ENCODE measurements at regions not wholly inside any gene's neighbourhood (a gene's known extent, or its start where the extent isn't known, plus 50 kb on each side); places are given as distances from the start of the nearest gene placed in this dataset.

GRCh38 chr12:90233168-90234100 lies 524.8 kb upstream of the ATP2B1 start:
- Histone ChIP-seq H3K36me3 (ENCODE audit: control insufficient read depth in 2 of 3, insufficient read depth in 3 of 3, low read length in 3 of 3) (no peaks in the 10 kb centered on the region), H3K27me3 (ENCODE audit: control insufficient read depth in 2 of 2, insufficient read depth in 2 of 2, low read length in 2 of 2) (no peaks in the 10 kb centered on the region), H3K4me3 (ENCODE audit: low read length) (no peak overlapping the region), H3K9me3 (ENCODE audit: control insufficient read depth in 2 of 3, low read length in 3 of 3) (no peaks in the 10 kb centered on the region), H3K4me1 (ENCODE audit: control insufficient read depth in 2 of 2, insufficient read depth in 2 of 2, low read length in 2 of 2) (no peaks in the 10 kb centered on the region), H3K27ac (ENCODE audit: low read depth, low read length) (no peak overlapping the region)
- Mint-ChIP-seq H3K27me3 (peaks cover 0 to 29% (median 15%) of the 10 kb centered on the region in 5 donors), H3K36me3 (no peaks in the 10 kb centered on the region), H3K4me3 (no peak overlapping the region), H3K27ac (no peak overlapping the region), H3K9me3 (peaks cover 0 to 2% (median 0%) of the 10 kb centered on the region in 11 donors), H3K4me1 (peaks cover 0 to 4% (median 0%) of the 10 kb centered on the region in 7 donors)
- CTCF ChIA-PET = no interaction called here
- ATAC-seq (no peak), DNase-seq (no peak)
- intact Hi-C loops (cut with micrococcal nuclease) = no loop called here
- POLR2A ChIA-PET = no interaction called here

GRCh38 chr12:90229407-90230170 lies 521.0 kb upstream of the ATP2B1 start:
- Mint-ChIP-seq H3K36me3 (no peaks in the 10 kb centered on the region), H3K27me3 (peaks cover 0 to 26% (median 11%) of the 10 kb centered on the region in 5 donors), H3K4me1 (no peaks in the 10 kb centered on the region), H3K9me3 (peaks cover 0 to 2% (median 0%) of the 10 kb centered on the region in 11 donors), H3K4me3 (no peak overlapping the region), H3K27ac (no peak overlapping the region)
- Histone ChIP-seq H3K4me1 (ENCODE audit: control insufficient read depth in 2 of 2, insufficient read depth in 2 of 2, low read length in 2 of 2) (no peaks in the 10 kb centered on the region), H3K27ac (ENCODE audit: low read depth, low read length) (no peak overlapping the region), H3K9me3 (ENCODE audit: control insufficient read depth in 2 of 3, low read length in 3 of 3) (no peaks in the 10 kb centered on the region), H3K4me3 (ENCODE audit: low read length) (no peak overlapping the region), H3K36me3 (ENCODE audit: control insufficient read depth in 2 of 3, insufficient read depth in 3 of 3, low read length in 3 of 3) (no peaks in the 10 kb centered on the region), H3K27me3 (ENCODE audit: control insufficient read depth in 2 of 2, insufficient read depth in 2 of 2, low read length in 2 of 2) (no peaks in the 10 kb centered on the region)
- POLR2A ChIA-PET = no interaction called here
- ATAC-seq (no peak), DNase-seq (no peak)
- intact Hi-C loops (cut with micrococcal nuclease) = no loop called here
- CTCF ChIA-PET = no interaction called here

DNA sequence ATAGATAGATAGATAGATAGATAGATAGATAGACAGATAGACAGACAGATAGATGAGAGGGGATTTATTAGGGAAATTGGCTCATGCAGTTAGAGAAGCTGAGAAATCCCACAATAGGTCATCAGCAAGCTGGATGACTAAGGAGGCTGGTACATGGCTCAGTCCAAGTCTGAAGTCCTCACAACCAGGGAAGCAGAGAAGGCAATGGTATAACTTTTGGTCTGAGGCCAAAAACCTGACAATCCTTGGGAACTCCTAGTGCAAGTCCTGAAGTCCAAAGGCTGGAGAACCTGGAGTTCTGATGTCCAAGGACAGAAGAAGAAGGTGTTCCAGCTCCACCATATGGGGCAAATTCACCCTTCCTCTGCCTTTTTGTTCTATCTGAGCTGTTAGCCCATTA lies 517.6 kb upstream of the ATP2B1 start:
- no peaks in the 10 kb centered on the region for H3K27me3 ChIP-seq (ENCODE audit: control insufficient read depth in 2 of 2, insufficient read depth in 2 of 2, low read length in 2 of 2)
- H3K27me3 Mint-ChIP-seq = peaks cover 0 to 14% (median 6%) of the 10 kb centered on the region in 5 donors
- H3K27ac ChIP-seq (ENCODE audit: low read depth, low read length) = no peak overlapping the region
- no peak overlapping the region for H3K27ac Mint-ChIP-seq
- no peaks in the 10 kb centered on the region for H3K4me1 Mint-ChIP-seq
- no peaks in the 10 kb centered on the region for H3K9me3 ChIP-seq (ENCODE audit: control insufficient read depth in 2 of 3, low read length in 3 of 3)
- H3K4me3 Mint-ChIP-seq = no peak overlapping the region
- H3K36me3 Mint-ChIP-seq = no peaks in the 10 kb centered on the region
- DNase-seq (no peak), ATAC-seq (no peak)
- no peaks in the 10 kb centered on the region for H3K36me3 ChIP-seq (ENCODE audit: control insufficient read depth in 2 of 3, insufficient read depth in 3 of 3, low read length in 3 of 3)
- POLR2A ChIA-PET = no interaction called here
- peaks cover 0 to 4% (median 0%) of the 10 kb centered on the region in 11 donors for H3K9me3 Mint-ChIP-seq
- intact Hi-C loops (cut with micrococcal nuclease) = no loop called here
- no peak overlapping the region for H3K4me3 ChIP-seq (ENCODE audit: low read length)
- no peaks in the 10 kb centered on the region for H3K4me1 ChIP-seq (ENCODE audit: control insufficient read depth in 2 of 2, insufficient read depth in 2 of 2, low read length in 2 of 2)
- CTCF ChIA-PET = no interaction called here

- ChIA-PET POLR2A (no interaction called here), CTCF (no interaction called here)
- Histone ChIP-seq H3K4me3 (ENCODE audit: low read length) (no peak overlapping the region), H3K27me3 (ENCODE audit: control insufficient read depth in 2 of 2, insufficient read depth in 2 of 2, low read length in 2 of 2) (no peaks in the 10 kb centered on the region), H3K9me3 (ENCODE audit: control insufficient read depth in 2 of 3, low read length in 3 of 3) (no peaks in the 10 kb centered on the region), H3K36me3 (ENCODE audit: control insufficient read depth in 2 of 3, insufficient read depth in 3 of 3, low read length in 3 of 3) (no peaks in the 10 kb centered on the region), H3K27ac (ENCODE audit: low read depth, low read length) (no peak overlapping the region), H3K4me1 (ENCODE audit: control insufficient read depth in 2 of 2, insufficient read depth in 2 of 2, low read length in 2 of 2) (no peaks in the 10 kb centered on the region)
- no peaks in the 10 kb centered on the region for H3K36me3 Mint-ChIP-seq
- ATAC-seq (peak; percentile 52), DNase-seq (no peak)
- no peak overlapping the region for H3K4me3 Mint-ChIP-seq
- intact Hi-C loops (cut with micrococcal nuclease) = no loop called here
- H3K9me3 Mint-ChIP-seq = peaks cover 0 to 2% (median 0%) of the 10 kb centered on the region in 11 donors
- H3K27me3 Mint-ChIP-seq = peaks cover 0 to 21% (median 12%) of the 10 kb centered on the region in 5 donors
- peak overlapping the region in 1 of 9 donors; percentile 38 for H3K27ac Mint-ChIP-seq
- H3K4me1 Mint-ChIP-seq = no peaks in the 10 kb centered on the region
Observed at GRCh38 chr12:90216815-90217214, 508.2 kb upstream of the ATP2B1 start.

GRCh38 chr12:90216020-90216552 lies 507.4 kb upstream of the ATP2B1 start:
- intact Hi-C loops (cut with micrococcal nuclease) = no loop called here
- ATAC-seq (no peak), DNase-seq (no peak)
- Histone ChIP-seq H3K4me1 (ENCODE audit: control insufficient read depth in 2 of 2, insufficient read depth in 2 of 2, low read length in 2 of 2) (no peaks in the 10 kb centered on the region), H3K36me3 (ENCODE audit: control insufficient read depth in 2 of 3, insufficient read depth in 3 of 3, low read length in 3 of 3) (no peaks in the 10 kb centered on the region), H3K27ac (ENCODE audit: low read depth, low read length) (no peak overlapping the region), H3K9me3 (ENCODE audit: control insufficient read depth in 2 of 3, low read length in 3 of 3) (no peaks in the 10 kb centered on the region), H3K27me3 (ENCODE audit: control insufficient read depth in 2 of 2, insufficient read depth in 2 of 2, low read length in 2 of 2) (no peaks in the 10 kb centered on the region), H3K4me3 (ENCODE audit: low read length) (no peak overlapping the region)
- H3K4me3 Mint-ChIP-seq = no peak overlapping the region
- no peak overlapping the region for H3K27ac Mint-ChIP-seq
- POLR2A ChIA-PET = no interaction called here
- peaks cover 0 to 2% (median 0%) of the 10 kb centered on the region in 11 donors for H3K9me3 Mint-ChIP-seq
- no peaks in the 10 kb centered on the region for H3K36me3 Mint-ChIP-seq
- H3K4me1 Mint-ChIP-seq = no peaks in the 10 kb centered on the region
- CTCF ChIA-PET = no interaction called here
- H3K27me3 Mint-ChIP-seq = peaks cover 0 to 21% (median 12%) of the 10 kb centered on the region in 5 donors

DNA sequence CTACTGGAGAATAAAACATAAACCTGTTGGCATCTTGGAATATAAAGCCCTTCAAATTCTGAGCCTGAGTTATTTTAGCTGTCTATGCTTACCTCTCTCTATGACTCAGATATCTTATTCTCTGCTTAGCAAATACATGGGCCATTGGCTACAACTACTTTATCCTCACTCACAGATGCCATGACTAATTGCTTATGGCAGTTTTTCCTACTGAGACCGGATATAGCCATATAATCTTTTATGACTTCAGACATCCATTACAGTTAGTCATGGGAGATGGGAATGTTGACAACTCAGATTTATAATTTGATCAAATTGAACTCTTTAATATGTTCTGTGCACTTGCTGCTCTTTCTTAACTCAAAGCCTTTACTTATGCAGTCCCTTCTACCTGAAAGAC lies 502.4 kb upstream of the ATP2B1 start:
- H3K27me3 Mint-ChIP-seq = peaks cover 0 to 13% (median 7%) of the 10 kb centered on the region in 5 donors
- H3K27ac Mint-ChIP-seq = no peak overlapping the region
- DNase-seq = no peak
- intact Hi-C loops (cut with micrococcal nuclease) = no loop called here
- no peak overlapping the region for H3K4me3 Mint-ChIP-seq
- peaks cover 0 to 32% (median 13%) of the 10 kb centered on the region in 11 donors for H3K9me3 Mint-ChIP-seq
- no peak for ATAC-seq
- Histone ChIP-seq H3K9me3 (ENCODE audit: control insufficient read depth in 2 of 3, low read length in 3 of 3) (peaks cover 0 to 8% (median 0%) of the 10 kb centered on the region in 3 experiments), H3K4me1 (ENCODE audit: control insufficient read depth in 2 of 2, insufficient read depth in 2 of 2, low read length in 2 of 2) (no peaks in the 10 kb centered on the region), H3K27me3 (ENCODE audit: control insufficient read depth in 2 of 2, insufficient read depth in 2 of 2, low read length in 2 of 2) (no peaks in the 10 kb centered on the region), H3K4me3 (ENCODE audit: low read length) (no peak overlapping the region), H3K27ac (ENCODE audit: low read depth, low read length) (no peak overlapping the region), H3K36me3 (ENCODE audit: control insufficient read depth in 2 of 3, insufficient read depth in 3 of 3, low read length in 3 of 3) (no peaks in the 10 kb centered on the region)
- H3K36me3 Mint-ChIP-seq = peaks cover 0 to 4% (median 0%) of the 10 kb centered on the region in 5 donors
- H3K4me1 Mint-ChIP-seq = no peaks in the 10 kb centered on the region
- CTCF ChIA-PET = no interaction called here
- POLR2A ChIA-PET = no interaction called here

Measured in naive thymus-derived CD4-positive, alpha-beta T cell (primary cell).